ENCODE measurements at regions not wholly inside any gene's neighbourhood (a gene's known extent, or its start where the extent isn't known, plus 50 kb on each side); places are given as distances from the start of the nearest gene placed in this dataset.

DNA sequence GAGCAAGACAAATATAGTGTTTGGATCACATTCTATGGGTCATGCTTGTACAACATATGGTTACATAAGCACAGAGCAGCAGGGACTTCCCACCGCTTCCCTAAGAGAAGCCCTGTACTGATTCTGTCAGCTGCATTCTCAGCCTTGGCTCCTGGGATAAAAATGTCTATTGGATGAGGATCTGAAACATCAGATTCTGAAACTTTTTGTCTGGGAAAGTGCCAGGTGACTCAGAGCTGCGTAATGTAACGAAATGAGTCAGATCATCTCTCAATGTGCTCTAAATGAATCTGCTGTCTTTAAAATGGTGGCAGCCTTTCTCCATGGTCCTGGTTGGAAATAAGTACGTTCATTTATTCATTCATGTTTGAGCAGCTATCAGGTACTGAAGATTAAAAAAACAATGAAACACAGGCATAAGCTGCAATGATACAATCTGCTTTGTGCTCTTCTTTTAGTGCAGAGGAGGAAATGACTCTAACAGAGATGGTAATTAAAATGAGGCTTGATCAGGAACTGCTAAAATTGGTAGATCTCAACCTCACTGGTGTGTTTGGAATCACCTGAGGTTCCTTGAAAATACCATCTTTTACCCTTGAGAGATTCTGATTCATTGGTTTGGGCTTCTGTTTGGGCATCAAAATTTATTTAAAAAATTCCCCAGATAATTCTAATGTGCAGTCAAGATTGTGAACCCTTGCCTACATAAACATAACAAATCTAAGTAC is 99.1 kb upstream of the NAP1L1 start:
- H3K4me3 ChIP-seq = no peak overlapping the region
- no peak for TF ChIP-seq POLR2A (IDR thresholded peaks at IDR 0.05)
- TF ChIP-seq POLR2AphosphoS5 (IDR thresholded peaks at IDR 0.05) = no peak
- TF ChIP-seq, protein P1, sequence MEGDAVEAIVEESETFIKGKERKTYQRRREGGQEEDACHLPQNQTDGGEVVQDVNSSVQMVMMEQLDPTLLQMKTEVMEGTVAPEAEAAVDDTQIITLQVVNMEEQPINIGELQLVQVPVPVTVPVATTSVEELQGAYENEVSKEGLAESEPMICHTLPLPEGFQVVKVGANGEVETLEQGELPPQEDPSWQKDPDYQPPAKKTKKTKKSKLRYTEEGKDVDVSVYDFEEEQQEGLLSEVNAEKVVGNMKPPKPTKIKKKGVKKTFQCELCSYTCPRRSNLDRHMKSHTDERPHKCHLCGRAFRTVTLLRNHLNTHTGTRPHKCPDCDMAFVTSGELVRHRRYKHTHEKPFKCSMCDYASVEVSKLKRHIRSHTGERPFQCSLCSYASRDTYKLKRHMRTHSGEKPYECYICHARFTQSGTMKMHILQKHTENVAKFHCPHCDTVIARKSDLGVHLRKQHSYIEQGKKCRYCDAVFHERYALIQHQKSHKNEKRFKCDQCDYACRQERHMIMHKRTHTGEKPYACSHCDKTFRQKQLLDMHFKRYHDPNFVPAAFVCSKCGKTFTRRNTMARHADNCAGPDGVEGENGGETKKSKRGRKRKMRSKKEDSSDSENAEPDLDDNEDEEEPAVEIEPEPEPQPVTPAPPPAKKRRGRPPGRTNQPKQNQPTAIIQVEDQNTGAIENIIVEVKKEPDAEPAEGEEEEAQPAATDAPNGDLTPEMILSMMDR (IDR thresholded peaks at IDR 0.05) = no peak
- no peaks in the 10 kb centered on the region for H3K9me3 ChIP-seq
- ATAC-seq (ENCODE audit: low FRiP score in 2 of 2) = peak in 1 of 2 donors; percentile 81
- WGBS, 2 donors = 53 to 56% methylated on average over 4 of the region's 4 CpGs
- H3K36me3 ChIP-seq = no peaks in the 10 kb centered on the region
- H3K4me1 ChIP-seq = no peaks in the 10 kb centered on the region
- no peak overlapping the region for H3K27ac ChIP-seq
- no peak for DNase-seq
- H3K27me3 ChIP-seq = no peaks in the 10 kb centered on the region

DNA sequence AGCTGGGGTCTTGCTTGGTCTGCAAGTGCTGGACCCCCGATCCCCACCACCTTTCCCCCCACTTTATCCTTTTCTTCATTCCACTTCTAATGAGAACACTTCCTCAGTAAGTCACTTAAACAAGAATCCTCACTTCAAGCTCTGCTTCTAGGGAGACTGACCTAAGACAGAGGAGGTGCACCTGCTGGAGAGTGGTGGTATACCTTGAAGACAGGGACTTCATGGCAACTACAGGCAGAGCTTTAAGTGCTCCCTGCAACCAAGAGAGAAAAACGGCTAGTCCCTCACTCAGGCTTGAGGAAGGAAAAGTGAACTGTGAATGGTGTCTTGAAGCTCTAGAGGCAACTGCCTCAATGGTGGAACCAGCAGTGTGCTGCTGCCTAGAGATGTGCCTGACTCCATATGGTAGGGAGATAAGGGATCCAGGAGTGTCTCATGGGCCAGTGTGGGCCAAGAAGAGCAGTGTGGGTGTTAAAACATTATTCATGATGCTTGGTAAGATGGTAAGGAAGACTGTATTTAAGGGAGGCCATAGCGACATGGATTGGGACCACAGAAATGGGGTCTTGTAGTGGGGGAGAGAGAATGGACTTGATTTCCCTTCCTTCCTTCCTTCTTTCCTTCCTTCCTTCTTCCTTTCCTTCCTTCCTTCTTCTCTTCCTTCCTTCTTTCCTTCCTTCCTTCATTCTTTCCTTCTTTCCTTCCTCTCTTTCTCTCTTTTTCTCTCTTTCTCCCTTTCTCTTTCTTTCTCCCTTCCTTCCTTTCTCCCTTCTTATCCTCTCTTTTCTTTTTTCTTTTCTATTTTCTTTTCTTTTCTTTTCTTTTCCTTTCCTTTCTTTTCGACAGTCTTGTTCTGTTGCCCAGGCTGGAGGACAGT is 96.2 kb upstream of the NAP1L1 start:
- Histone ChIP-seq H3K9me3 (no peaks in the 10 kb centered on the region), H3K27ac (no peak overlapping the region), H3K27me3 (no peaks in the 10 kb centered on the region), H3K4me3 (no peak overlapping the region), H3K4me1 (no peaks in the 10 kb centered on the region), H3K36me3 (no peaks in the 10 kb centered on the region)
- DNase-seq = no peak
- WGBS, 2 donors = 87 to 92% methylated on average over 4 of the region's 4 CpGs
- TF ChIP-seq POLR2A (IDR thresholded peaks at IDR 0.05) = no peak
- no peak for TF ChIP-seq POLR2AphosphoS5 (IDR thresholded peaks at IDR 0.05)
- TF ChIP-seq, protein P1 (IDR thresholded peaks at IDR 0.05) = no peak
- no peak for TF ChIP-seq EP300 (IDR thresholded peaks at IDR 0.05)
- ATAC-seq (ENCODE audit: low FRiP score in 2 of 2) = peak in 1 of 2 donors; percentile 22

DNA sequence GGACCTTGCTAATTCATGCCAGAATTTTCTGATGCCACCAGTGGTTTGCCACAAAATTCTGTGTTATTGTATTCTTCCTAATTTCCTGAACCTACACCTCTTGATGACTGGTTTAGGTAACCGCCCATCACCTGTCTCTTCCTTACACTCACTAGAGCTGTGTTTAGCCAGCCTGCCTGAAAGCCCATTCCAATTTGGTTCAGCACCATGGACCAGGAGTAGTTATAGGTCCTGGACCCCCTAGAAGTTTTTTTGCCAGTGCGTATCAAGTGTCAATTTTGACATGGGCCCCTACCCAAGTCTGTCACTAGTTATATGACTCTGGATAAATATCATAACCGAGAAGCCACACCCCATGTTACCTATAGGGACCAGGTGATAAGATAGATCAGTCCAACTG is 94.0 kb upstream of the NAP1L1 start:
- 94 to 95% methylated on average over 3 of the region's 3 CpGs for WGBS, 2 donors
- Histone ChIP-seq H3K4me3 (no peak overlapping the region), H3K9me3 (no peaks in the 10 kb centered on the region), H3K27me3 (no peaks in the 10 kb centered on the region), H3K4me1 (no peaks in the 10 kb centered on the region), H3K36me3 (no peaks in the 10 kb centered on the region), H3K27ac (no peak overlapping the region)
- DNase-seq (no peak), ATAC-seq (ENCODE audit: low FRiP score in 2 of 2) (no peak)
- TF ChIP-seq POLR2A (IDR thresholded peaks at IDR 0.05) (no peak), POLR2AphosphoS5 (IDR thresholded peaks at IDR 0.05) (no peak), EP300 (IDR thresholded peaks at IDR 0.05) (no peak)
- TF ChIP-seq, protein P1 (IDR thresholded peaks at IDR 0.05) = no peak

DNA sequence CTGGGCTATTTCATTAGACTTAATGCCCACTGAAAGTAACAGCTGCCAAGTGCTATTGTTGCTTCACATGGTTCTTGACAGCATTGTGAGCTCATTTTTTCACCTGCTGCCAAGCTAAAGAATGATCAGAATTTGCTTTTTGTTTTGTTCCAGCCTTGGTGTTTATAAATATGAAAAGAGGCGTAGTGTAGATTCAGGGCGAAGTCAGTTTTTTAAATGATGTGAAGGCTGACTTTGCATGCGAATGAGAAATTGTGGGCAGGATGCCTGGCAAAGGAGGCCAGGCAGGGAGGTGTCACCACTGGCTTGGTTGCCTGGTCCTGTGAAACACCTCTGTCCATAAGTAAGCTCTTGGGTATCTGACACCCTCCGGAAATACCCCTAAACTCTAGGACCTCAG is 93.3 kb upstream of the NAP1L1 start:
- 87 to 96% methylated on average over 4 of the region's 4 CpGs for WGBS, 2 donors
- TF ChIP-seq EP300 (IDR thresholded peaks at IDR 0.05) = no peak
- TF ChIP-seq POLR2AphosphoS5 (IDR thresholded peaks at IDR 0.05) = no peak
- no peak for TF ChIP-seq POLR2A (IDR thresholded peaks at IDR 0.05)
- TF ChIP-seq, protein P1 (IDR thresholded peaks at IDR 0.05) = no peak
- H3K27me3 ChIP-seq = no peaks in the 10 kb centered on the region
- H3K27ac ChIP-seq = no peak overlapping the region
- no peaks in the 10 kb centered on the region for H3K4me1 ChIP-seq
- H3K9me3 ChIP-seq = no peaks in the 10 kb centered on the region
- ATAC-seq (ENCODE audit: low FRiP score in 2 of 2) (no peak), DNase-seq (no peak)
- H3K36me3 ChIP-seq = no peaks in the 10 kb centered on the region
- H3K4me3 ChIP-seq = no peak overlapping the region

Measured in upper lobe of left lung (tissue), 6 donors.